Activated T-cell treated with anti-CD3 and anti-CD28 coated beads for 4 hours (primary cell): ENCODE measurements at regions not wholly inside any gene's neighbourhood (a gene's known extent, or its start where the extent isn't known, plus 50 kb on each side); places are given as distances from the start of the nearest gene placed in this dataset.

ENCODE experiments used
- DNase-seq: peaks from one replicate; pipeline ENCODE4 v3.0.0-alpha.2; 2020

- DNase-seq = no peak
Measured at GRCh38 chr22:47474895-47475294, 712.4 kb downstream of the TBC1D22A start.

- DNase-seq = no peak
Measured at GRCh38 chr22:47474464-47474863, 712.0 kb downstream of the TBC1D22A start.

DNA sequence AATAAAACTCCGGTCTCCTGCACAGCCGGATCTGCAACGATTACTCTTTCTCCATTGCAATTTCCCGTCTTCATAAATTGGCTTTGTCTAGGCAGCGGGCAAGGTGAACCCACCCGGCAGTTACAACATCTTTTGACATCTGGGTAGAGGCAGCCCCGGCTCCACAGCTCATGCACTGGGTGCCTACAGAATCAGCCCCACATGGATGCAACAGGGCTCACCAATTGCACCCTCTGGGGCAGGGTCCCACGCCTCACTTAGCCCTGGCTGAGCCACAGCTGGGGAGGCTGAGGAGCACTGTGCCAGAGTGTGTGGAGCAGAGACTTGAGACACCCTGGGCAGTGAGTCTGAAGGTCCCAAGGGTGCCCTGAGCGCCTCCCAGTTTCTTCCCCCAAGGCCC, 710.2 kb downstream of the TBC1D22A start:
- no peak for DNase-seq

DNA sequence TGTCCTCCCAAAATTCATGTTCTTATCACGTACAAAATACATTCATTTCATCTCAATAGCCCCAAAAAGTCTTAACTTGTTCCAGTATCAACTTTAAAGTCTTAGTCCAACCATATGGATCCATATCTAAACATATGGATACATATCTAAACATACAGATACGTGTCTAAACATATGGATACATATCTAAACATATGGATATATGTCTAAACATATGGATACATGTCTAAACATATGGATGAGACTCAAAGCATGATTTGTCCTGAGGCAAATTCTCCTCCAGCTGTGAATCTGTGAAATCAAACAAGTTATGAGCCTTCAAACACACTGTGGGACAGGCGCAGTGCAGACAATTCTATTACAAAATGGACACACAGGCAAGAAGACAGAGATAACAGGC, 709.0 kb downstream of the TBC1D22A start:
- DNase-seq = no peak

DNA sequence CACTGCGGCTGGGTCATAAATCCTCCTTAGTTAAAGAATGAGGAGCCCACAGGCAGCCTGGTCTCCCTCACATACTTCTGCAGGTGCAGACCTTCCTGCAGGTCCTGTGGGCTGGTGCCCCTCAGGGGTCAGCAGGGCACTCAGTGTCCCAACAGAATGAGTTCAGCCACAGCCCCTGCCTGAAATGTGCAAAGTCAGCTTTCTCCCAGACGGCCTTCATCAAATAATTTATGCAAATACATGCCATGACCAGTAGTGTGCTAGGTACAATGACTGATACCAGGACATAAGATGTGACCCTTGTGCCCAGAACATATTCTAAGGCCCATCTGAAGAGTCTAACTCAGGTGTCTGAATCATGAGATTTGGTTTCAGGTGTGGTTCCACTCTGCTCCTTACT, 703.4 kb downstream of the TBC1D22A start:
- DNase-seq = no peak

DNA sequence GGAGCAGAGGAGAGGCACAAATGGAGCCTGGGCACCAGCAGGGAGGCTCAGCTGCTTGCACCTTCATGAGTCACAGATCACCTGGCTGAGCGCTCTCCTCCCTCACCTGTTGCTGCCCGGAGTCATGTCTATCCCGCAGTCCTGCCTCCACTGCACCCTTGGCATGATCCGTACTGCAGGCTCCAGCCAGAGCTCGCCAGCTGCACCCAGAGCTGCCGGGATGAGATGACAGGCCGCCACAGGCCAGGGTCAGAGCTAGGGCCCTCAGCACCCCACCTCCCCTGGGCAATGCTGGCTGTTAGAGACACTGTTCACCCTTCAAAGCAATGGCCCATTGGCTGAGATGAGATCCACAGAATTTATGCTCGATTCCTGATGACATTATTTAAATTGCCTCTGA, 702.8 kb downstream of the TBC1D22A start:
- no peak for DNase-seq

- no peak for DNase-seq
Measured at GRCh38 chr22:47463220-47463619, 700.8 kb downstream of the TBC1D22A start.

DNA sequence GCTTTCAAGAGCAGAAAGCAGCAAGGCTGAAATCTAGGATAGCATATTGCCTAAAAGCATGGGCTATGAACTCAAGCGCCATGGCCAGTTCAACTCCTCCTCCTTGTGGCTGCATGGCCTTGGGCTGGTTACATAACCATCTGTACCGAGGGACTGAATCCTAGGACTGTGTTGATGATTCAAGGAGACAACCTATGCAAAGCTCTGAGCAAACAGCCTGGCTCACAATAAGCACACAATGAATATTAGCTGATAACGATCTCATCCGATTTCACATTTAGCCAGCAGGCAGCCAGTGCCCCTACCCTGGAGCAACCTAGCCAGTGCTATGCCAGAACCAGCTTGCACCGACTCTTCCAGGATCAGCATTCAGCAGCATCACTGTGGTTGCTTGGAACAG, 698.4 kb downstream of the TBC1D22A start:
- DNase-seq = no peak

DNA sequence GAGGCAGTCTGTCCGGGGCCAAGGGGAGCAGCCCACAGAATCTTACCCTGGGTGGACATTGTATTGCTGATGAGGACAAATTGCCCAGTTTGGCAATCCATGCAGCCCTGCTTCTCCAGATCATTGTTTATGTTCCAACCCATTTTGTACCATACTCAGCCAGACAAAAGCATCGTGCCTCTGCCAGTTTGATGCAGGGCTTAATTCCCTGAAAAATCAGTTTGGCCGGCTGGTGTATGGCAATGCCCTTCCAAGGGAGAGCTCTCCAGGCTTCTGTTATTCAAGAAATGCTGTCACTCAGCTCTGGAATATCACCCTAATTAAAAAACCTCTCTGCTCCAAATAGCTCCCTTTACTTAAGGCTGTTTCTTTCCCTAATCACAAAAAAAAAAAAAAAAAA, 697.7 kb downstream of the TBC1D22A start:
- DNase-seq = no peak

- DNase-seq = no peak
Measured at GRCh38 chr22:47458348-47458747, 695.9 kb downstream of the TBC1D22A start.

GRCh38 chr22:47457509-47458300, 695.3 kb downstream of the TBC1D22A start:
- DNase-seq = no peak

GRCh38 chr22:47457021-47457420, 694.6 kb downstream of the TBC1D22A start:
- no peak for DNase-seq

DNA sequence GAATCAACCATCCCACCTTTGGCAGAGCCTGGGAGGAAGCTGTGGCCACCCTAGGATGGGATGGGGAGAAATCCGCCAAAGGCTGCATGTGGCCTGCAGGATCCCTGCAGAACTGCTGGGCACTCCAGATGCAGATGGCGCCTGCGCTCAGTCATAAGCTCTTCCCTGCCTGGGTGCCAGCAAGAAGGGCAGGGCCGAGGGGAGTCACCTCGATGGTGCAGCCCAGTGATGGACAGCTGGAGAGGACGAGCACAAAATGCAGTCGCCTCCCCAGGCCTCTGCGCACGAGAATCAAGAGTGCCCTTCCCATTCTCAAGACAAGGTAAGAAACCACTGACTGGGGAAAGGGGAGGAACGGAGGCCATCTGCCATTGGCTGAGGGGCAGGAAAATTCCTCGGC, 693.6 kb downstream of the TBC1D22A start:
- no peak for DNase-seq

DNA sequence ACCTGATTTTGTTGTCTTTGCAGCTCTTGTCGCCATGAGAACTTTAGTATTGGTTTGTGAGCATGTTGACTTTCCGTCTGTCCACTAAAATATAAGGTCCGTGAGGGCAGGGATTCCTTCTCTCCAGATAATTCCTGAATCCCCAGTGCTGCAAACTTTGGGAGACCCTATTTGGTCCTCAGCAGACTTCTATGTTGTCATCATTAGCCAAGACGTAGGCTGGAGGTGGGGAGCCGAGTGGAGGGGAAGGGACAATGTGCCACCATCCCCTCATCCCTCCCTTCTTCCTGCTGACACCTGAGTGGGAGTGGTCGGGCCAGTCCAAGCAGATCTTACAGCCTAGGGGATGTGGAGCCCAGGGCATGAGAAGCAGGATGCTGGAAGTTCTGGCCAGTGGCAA, 690.6 kb downstream of the TBC1D22A start:
- no peak for DNase-seq

DNA sequence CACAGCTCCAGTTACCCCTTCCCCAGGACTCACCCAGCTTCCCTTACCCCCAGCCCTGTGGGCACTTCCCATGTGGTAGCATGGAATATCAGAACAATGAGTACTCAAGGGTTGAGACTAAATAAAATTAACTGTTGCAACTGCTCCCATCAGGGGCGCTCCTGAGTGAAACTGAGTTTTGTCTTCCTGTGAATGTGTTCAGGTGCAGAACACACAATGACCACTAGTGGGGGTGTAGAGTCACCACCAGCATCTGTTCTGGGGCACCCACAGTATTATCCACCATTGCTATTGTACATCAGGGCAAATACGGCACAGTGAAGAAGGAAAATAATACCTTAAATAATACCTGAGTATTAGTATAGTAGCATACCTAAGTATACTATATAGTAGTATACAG, 689.7 kb downstream of the TBC1D22A start:
- DNase-seq = no peak

GRCh38 chr22:47450876-47451475, 688.5 kb downstream of the TBC1D22A start:
- no peak for DNase-seq

DNA sequence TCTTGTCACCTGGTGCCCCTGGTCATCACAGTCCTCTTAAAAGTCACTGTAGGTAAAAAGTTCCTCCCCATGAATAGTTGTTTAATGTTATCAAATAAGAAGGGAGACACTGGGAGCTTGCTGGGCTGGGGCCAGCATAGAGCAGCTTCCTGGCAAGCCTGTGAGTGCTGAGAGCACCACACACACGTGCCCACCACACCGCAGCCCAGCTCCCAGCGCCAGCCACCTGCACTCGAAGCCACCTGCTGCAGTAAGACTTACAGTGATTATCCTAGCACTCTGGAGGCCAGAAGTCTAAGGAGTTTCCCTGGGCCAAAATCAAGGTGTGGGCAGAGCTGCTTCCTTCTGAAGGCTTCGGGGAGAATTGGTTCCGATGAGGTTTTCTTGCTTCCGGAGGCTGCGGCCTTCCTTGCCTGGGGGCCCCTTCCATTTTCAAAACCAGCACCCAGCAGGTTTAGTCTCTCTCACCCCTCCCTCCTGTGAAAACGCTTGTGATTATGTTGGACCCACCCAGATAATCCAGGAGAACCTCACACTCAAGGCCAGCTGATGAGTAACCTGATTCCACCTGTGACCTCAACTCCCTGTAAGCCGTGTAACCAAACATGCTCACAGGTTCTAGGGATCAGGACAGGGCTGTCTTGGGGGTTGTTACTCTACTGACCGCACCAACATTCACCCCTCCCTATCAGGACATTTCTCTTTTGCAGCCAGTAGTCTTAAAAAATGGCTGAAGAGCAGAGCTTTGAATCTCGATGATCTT, 687.2 kb downstream of the TBC1D22A start:
- DNase-seq = no peak

GRCh38 chr22:47448231-47449223, 686.1 kb downstream of the TBC1D22A start:
- DNase-seq = no peak

DNA sequence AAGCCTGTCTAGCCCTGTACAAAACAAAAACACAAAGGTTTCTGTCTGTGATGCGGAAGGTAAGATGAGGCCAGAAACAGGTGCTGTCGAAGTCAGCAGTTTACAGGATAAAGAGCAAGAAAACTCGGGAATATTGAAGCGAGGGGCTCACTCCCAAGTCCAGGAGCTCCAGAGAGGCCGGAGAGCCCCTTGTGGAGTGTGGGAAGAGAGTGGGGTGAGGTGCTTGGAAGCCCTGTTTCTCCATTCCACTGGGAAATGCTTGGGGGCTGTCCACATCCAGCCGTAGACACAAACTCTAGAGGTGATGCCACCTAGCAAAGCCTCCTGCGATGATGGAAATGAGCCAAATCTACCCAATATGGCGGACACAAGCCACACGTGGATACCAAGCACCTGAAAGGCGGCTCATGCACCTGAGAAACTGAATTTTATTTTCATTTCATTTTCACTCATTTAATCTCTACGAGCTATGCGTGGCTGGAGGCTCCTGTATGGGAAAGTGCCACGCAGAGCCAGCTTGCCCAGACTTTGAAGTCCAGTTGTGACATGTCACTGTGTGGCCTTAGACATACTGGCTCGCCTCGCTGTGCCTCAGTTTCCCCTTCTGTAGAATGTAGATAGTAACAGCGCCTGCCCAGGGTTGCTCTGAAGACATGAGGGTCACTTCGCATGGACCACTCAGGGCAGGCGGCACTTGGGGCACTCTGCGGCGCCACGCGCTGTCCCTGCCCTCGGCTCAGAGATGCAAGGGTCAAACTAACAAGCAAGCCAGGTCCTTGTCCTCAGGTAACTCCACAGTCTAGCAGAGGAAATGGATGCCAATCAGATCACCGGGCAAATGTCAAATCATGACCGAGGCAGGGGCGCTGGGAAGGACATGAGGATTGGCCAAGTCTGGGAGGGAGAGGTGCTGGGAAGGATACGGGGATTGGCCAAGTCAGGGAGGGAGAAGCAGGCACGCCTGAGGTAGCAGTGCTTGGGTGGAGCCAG, 684.7 kb downstream of the TBC1D22A start:
- no peak for DNase-seq

GRCh38 chr22:47446331-47446730, 683.9 kb downstream of the TBC1D22A start:
- no peak for DNase-seq

DNA sequence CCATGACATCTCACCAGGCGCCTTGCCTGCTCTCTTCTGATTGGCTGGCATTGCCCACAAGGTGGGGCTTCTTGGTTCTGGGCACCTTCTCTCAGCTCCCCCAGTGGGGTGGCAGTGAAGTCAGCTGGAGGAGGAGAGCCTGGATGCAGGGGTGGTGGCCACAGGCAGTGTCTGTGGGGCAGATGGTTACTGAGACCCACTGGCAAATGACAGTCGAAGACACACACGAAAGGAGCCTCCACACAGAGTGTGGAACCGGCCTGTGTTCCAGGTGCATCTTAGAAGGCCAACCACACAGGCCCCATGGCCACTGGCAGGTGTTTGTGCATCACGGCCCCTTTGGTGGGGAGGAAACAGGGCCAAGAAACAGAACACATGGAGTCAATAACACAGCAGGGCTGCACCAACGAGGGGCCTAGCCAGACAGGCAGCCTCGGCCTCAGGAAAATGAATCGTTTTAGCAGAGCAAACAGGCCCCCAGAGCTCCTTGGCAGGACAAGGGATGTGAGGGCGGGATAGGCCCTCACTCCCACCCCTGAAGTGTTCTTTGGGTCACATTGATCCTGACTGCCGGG, 683.4 kb downstream of the TBC1D22A start:
- no peak for DNase-seq
